Sigmoid colon (tissue), 4 donors: ENCODE measurements at regions not wholly inside any gene's neighbourhood (a gene's known extent, or its start where the extent isn't known, plus 50 kb on each side); places are given as distances from the start of the nearest gene placed in this dataset.

Source experiments
- CTCF ChIP-seq, 4 experiments: fragments of 450-650 bp in 3 of 4; fragments of 200-600 bp in 1 of 4; IDR thresholded peaks; one replicate each; pipeline ENCODE4 v1.5.1; 2016 to 2019; ENCODE audit warnings: antibody characterized with exemption in 4 of 4, mild to moderate bottlenecking in 3 of 4, moderate library complexity in 2 of 4
- EP300 ChIP-seq, 4 donors: sonication (generic); formaldehyde crosslinking; IDR thresholded peaks; one replicate each; pipeline ENCODE4 v1.6.1; 2017; ENCODE audit warnings: antibody characterized with exemption in 4 of 4
- POLR2A ChIP-seq, 2 donors: fragments of 450-650 bp; IDR thresholded peaks; one replicate each; pipeline ENCODE4 v1.6.1; 2016; ENCODE audit warnings: antibody characterized with exemption in 2 of 2, mild to moderate bottlenecking in 2 of 2, moderate library complexity in 2 of 2
- POLR2AphosphoS5 ChIP-seq, 4 donors: sonication (generic); formaldehyde crosslinking; IDR thresholded peaks; one replicate each; pipeline ENCODE4 v1.6.1; 2017; ENCODE audit warnings: antibody characterized with exemption in 4 of 4

GRCh38 chr1:221097479-221098281, 218.4 kb downstream of the HLX start:
- TF ChIP-seq CTCF (IDR thresholded peaks at IDR 0.05) (no peak), POLR2A (IDR thresholded peaks at IDR 0.05) (no peak), POLR2AphosphoS5 (IDR thresholded peaks at IDR 0.05) (peak in 3 of 4 donors; percentile 54 to 84 (median 73)), EP300 (IDR thresholded peaks at IDR 0.05) (peak in 1 of 4 donors; percentile 57)
